ENCODE measurements at regions not wholly inside any gene's neighbourhood (a gene's known extent, or its start where the extent isn't known, plus 50 kb on each side); places are given as distances from the start of the nearest gene placed in this dataset.

GRCh38 chr22:48750282-48750681 lies 1077.4 kb downstream of the BRD1 start:
- intact Hi-C loops (cut with DNase I; ENCODE audit: low total_unique reads) = no loop called here
- DNase-seq = no peak

DNA sequence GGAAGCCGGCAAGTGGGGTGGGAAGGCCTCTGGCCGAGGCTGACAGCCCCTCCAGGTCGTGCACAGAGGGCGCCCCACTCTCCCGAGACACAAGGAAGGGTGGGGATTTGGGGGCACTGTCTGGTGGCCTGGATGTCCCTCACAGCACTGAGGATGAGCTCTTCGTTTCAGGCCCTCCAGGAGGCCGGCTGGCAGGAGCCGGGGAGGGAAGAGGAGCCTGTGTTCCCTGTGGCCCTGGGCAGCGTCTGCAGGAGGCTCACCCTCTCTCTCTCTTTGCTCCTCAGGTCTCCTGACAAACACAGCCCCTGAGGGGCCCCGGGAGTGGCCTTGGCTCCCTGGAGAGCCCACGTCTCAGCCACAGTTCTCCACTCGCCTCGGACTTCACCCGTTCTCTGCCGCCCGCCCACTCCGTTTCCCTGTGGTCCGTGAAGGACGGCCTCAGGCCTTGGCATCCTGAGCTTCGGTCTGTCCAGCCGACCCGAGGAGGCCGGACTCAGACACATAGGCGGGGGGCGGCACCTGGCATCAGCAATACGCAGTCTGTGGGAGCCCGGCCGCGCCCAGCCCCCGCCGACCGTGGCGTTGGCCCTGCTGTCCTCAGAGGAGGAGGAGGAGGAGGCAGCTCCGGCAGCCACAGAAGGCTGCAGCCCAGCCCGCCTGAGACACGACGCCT lies 1078.0 kb downstream of the BRD1 start:
- Histone ChIP-seq H3K27me3 (replicated peaks in 1 of 7) (no peaks in the 10 kb centered on the region), H3K4me3 (no peak overlapping the region), H3K9me3 (peaks cover 0 to under 1% (median 0%) of the 10 kb centered on the region in 8 donors), H3K27ac (no peak overlapping the region), H3K4me1 (no peaks in the 10 kb centered on the region), H3K36me3 (no peaks in the 10 kb centered on the region)
- intact Hi-C loops (cut with DNase I; ENCODE audit: low total_unique reads) = no loop called here
- no peak for TF ChIP-seq POLR2AphosphoS5 (IDR thresholded peaks at IDR 0.05)
- TF ChIP-seq POLR2A (IDR thresholded peaks at IDR 0.05) = no peak
- no peak for TF ChIP-seq CTCF (IDR thresholded peaks at IDR 0.05 in 8 of 11, conservative IDR thresholded peaks at IDR 0.05 in 3 of 11)
- 84 to 89% (median 87%) methylated on average over 25 to 37 of the region's 37 CpGs for WGBS, 5 donors
- no peak for DNase-seq

More at GRCh38 chr22:48750282-48750681, 1077.4 kb downstream of the BRD1 start:
- H3K36me3 ChIP-seq = no peaks in the 10 kb centered on the region
- TF ChIP-seq POLR2A (IDR thresholded peaks at IDR 0.05) = no peak
- TF ChIP-seq POLR2AphosphoS5 (IDR thresholded peaks at IDR 0.05) = no peak
- TF ChIP-seq CTCF (IDR thresholded peaks at IDR 0.05 in 8 of 11, conservative IDR thresholded peaks at IDR 0.05 in 3 of 11) = no peak
- H3K9me3 ChIP-seq = no peaks in the 10 kb centered on the region
- no peaks in the 10 kb centered on the region for H3K4me1 ChIP-seq
- WGBS, 5 donors = 92 to 97% (median 94%) methylated on average over 27 of the region's 27 CpGs
- H3K4me3 ChIP-seq = no peak overlapping the region
- H3K27ac ChIP-seq = no peak overlapping the region
- peaks cover 0 to 4% (median 0%) of the 10 kb centered on the region in 7 donors for H3K27me3 ChIP-seq (replicated peaks in 1 of 7)

DNA sequence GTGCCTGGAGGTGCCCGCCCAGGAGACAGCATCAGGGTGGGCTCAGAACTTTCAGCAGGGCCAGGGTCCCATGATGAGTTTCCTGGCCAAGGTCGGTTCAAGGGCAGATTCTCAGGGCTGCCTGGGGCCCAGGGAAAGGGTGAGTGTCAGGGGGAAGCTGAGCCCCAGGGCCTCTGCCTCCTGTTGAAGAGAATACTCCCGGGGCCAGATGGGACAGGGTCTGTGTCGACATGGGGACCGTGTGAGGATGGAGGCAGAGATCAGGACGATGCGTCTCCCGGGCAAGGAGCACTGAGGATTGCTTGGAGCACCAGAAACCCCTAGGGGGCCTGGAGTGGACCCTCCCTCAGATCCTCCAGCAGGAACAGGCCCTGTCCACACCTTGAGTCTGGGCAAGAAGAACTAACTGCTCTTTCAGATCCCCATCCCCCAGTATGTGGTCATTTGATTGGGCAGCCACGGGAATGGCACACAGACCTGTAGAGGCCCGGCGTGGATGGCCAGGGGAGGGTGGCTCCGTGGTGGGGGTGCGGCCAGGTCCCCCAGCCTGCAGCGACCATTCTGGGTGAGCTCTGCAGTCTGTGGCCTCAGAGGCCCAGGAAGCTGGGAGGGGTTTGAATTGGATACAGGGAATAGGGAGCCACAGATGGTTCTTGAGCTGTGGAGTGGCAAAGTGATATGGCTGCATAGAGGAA lies 1078.7 kb downstream of the BRD1 start:
- H3K27me3 ChIP-seq (replicated peaks in 1 of 7) = no peaks in the 10 kb centered on the region
- H3K4me3 ChIP-seq = no peak overlapping the region
- WGBS, 5 donors = 79 to 92% (median 85%) methylated on average over 14 of the region's 14 CpGs
- H3K4me1 ChIP-seq = no peaks in the 10 kb centered on the region
- TF ChIP-seq POLR2AphosphoS5 (IDR thresholded peaks at IDR 0.05) (no peak), POLR2A (IDR thresholded peaks at IDR 0.05) (no peak), CTCF (IDR thresholded peaks at IDR 0.05 in 8 of 11, conservative IDR thresholded peaks at IDR 0.05 in 3 of 11) (no peak)
- intact Hi-C loops (cut with DNase I; ENCODE audit: low total_unique reads) = no loop called here
- peak; percentile 48 for DNase-seq
- no peak overlapping the region for H3K27ac ChIP-seq
- H3K9me3 ChIP-seq = peaks cover 0 to 6% (median 0%) of the 10 kb centered on the region in 8 donors
- no peaks in the 10 kb centered on the region for H3K36me3 ChIP-seq

DNA sequence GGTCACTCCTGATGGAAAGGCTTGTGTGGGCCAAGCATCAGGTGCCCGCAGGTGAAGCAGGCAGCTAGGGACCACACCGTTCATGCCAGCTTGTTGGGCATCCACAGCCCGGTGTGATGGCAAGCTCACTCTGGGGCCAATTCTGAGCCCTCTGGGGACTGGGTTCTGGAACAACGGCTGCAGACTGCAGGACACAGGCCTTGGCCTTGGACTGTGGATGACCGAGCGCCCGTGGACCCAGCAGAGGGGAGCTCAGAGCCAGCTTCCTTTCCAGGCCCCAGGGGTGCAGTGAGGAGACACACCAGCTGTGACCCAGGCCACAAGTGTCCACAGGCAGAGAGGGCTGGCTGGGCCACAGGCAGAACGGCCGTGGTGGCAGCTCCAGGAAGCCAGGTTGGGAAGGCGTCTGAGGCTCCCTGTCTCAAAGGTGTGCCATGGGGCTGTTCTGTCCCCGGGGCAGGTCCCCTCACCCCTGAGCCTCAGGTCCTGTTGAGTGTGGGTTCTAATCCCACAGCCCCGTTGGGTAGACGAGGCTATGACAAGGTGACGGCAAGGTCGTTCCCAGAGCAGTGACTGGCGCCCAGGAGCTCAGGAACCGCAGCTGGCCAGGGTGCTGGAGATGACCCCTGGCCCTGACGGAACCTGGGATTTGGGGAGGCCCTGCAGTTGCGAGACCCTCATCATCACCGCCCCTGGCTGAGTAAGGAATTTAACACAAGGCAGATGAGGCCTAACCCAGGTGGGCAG lies 1079.4 kb downstream of the BRD1 start:
- WGBS, 5 donors = 72 to 94% (median 86%) methylated on average over 6 to 20 of the region's 20 CpGs
- TF ChIP-seq CTCF (IDR thresholded peaks at IDR 0.05 in 8 of 11, conservative IDR thresholded peaks at IDR 0.05 in 3 of 11) (no peak), POLR2AphosphoS5 (IDR thresholded peaks at IDR 0.05) (no peak), POLR2A (IDR thresholded peaks at IDR 0.05) (no peak)
- DNase-seq = peak; percentile 56
- Histone ChIP-seq H3K36me3 (no peaks in the 10 kb centered on the region), H3K27me3 (replicated peaks in 1 of 7) (no peaks in the 10 kb centered on the region), H3K4me1 (no peaks in the 10 kb centered on the region), H3K9me3 (peaks cover 0 to 6% (median 0%) of the 10 kb centered on the region in 8 donors), H3K4me3 (no peak overlapping the region), H3K27ac (no peak overlapping the region)
- intact Hi-C loops (cut with DNase I; ENCODE audit: low total_unique reads) = no loop called here

All from spleen (tissue), 11 donors.